ENCODE measurements at regions not wholly inside any gene's neighbourhood (a gene's known extent, or its start where the extent isn't known, plus 50 kb on each side); places are given as distances from the start of the nearest gene placed in this dataset.
"Not testable (repeated sequence)": the region's sequence is repeated elsewhere in the genome, so short reads cannot be mapped to it uniquely, and the experiment has no call there.

GRCh38 chr18:57887543-57888383 is 84.6 kb upstream of the ATP8B1 start:
- DNase-seq (ENCODE audit: insufficient read length, low spot score) (no peak), FAIRE-seq (no peak)

- no peak for DNase-seq (ENCODE audit: insufficient read length, low spot score)
- FAIRE-seq, result no peak
Measured at GRCh38 chr18:57885931-57886330, 82.8 kb upstream of the ATP8B1 start.

DNA sequence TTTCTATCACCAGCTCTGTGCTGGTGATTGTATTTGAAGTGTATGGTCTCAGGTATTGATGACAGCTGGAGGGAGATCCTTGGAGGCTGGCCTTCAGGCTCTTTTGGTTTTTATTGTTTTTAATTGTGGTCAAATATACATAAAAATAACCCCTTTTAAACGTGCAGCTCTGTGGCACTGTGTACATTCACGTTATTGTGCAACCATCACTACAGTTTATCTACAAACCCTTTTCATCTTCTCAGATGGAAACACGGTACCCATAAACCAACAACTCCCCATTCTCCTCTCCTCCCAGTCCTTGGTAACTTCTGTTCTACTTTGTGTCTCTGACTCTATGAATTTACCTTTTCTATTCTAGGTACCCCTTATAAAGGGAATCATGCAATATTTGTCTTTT is 79.3 kb upstream of the ATP8B1 start:
- no peak for FAIRE-seq

GRCh38 chr18:57881818-57882413 is 78.8 kb upstream of the ATP8B1 start:
- DNase-seq (ENCODE audit: insufficient read length, low spot score) (peak; percentile 49), FAIRE-seq (peak; percentile 64)

More for the DNA sequence above, 79.3 kb upstream of the ATP8B1 start:
- no peak for DNase-seq (ENCODE audit: insufficient read length, low spot score)

DNA sequence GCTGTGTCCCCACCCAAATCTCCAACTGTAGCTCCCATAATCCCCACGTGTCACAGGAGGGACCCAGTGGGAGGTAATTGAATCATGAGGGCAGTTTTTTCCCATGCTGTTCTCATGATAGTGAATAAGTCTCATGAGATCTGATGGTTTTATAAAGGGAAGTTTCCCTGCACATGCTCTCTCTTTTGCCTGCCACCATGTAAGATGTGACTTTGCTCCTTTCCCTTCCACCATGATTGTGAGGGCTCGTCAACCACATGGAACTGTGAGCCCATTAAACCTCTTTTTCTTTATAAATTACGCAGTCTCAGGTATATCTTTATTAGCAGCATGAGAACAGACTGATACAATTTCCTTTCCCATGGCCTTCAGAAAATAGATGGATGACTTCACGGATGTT is 76.8 kb upstream of the ATP8B1 start:
- DNase-seq (ENCODE audit: insufficient read length, low spot score); FAIRE-seq: not testable (repeated sequence)

GRCh38 chr18:57869221-57869620 is 66.1 kb upstream of the ATP8B1 start:
- no peak for DNase-seq (ENCODE audit: insufficient read length, low spot score)
- no peak for FAIRE-seq

GRCh38 chr18:57866355-57866754 is 63.2 kb upstream of the ATP8B1 start:
- DNase-seq (ENCODE audit: insufficient read length, low spot score) (no peak), FAIRE-seq (no peak)

DNA sequence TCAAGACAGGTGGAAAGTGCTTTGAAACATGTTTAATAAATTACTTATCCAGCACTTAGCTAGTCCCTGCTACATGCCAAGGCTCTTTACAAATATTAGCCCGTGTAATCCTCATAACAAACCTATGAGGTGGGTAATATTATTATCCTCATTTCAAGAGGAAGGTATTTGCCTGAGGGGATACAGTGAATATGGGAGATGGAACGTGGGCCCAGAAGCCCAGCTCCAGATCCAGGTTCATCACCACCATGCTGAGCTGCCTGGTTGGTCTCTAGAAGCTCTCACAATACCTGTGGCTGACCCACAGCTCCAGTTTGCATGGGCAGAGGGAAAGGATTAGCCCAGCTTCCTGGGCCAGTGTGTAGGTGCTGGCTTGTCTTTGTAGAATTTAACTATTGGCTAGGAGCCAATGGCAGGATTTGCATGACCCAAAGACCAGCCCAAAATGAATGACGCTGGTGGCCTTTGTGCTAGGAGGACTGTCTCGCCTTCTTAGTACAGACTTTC is 61.6 kb upstream of the ATP8B1 start:
- FAIRE-seq (no peak), DNase-seq (ENCODE audit: insufficient read length, low spot score) (no peak)

- DNase-seq (ENCODE audit: insufficient read length, low spot score) (no peak), FAIRE-seq (no peak)
Measured at GRCh38 chr18:57863706-57864105, 60.6 kb upstream of the ATP8B1 start.

DNA sequence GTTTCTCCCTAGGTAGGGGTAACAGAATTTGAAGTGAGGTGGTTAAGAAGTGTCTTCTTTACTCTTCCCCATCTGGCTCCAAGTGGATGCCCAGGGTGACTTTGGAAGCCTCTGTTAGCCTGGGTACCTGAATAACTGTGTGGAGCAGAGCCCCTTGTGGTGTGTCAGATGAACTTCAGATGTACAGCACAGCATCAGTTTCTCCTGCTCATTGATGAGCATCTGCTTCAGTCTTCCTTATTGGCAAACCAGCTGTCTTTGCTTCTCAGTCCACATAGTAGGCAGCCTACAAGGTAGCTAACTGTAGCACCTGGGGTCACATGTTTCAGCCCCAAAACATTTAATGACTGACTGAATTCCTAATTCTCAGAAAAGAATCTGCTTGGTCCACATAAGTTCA is 56.2 kb upstream of the ATP8B1 start:
- FAIRE-seq (no peak), DNase-seq (ENCODE audit: insufficient read length, low spot score) (no peak)

DNA sequence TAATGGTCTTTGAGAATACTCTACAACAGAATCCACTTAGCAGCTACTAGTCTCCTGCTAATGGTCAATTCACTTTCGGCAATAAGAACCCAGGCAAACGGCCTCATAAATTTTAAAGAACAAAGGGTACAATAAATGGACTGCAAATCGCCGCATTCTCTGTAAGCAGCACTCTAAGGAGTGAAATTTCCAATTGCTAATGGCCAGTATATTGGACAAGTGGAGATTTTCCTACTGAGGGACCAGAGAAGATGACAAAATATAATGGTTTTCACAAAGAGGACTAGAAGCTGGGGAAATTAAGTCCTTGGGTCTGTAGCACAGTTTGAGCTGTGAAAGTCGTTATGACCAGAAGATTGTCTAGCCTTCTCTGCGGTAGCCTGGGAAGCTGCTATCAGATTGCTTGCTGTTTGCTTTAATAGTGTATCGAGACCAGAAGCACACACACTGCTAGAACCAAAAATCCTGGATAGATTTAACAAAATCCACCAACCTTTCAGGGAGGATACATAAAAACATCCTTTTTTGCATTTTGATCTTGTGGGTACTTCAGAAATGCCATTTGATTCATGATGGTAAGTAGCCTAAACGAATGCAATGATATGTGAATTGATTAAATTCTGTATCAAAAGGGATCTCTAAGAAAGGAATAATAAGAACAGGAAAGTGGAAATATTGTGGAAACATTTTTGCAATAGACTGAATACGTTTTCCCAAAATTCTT is 53.6 kb upstream of the ATP8B1 start:
- no peak for DNase-seq (ENCODE audit: insufficient read length, low spot score)

GRCh38 chr18:57856128-57856527 is 53.0 kb upstream of the ATP8B1 start:
- FAIRE-seq (no peak), DNase-seq (ENCODE audit: insufficient read length, low spot score) (no peak)

More for the DNA sequence above, 53.6 kb upstream of the ATP8B1 start:
- no peak for FAIRE-seq

DNA sequence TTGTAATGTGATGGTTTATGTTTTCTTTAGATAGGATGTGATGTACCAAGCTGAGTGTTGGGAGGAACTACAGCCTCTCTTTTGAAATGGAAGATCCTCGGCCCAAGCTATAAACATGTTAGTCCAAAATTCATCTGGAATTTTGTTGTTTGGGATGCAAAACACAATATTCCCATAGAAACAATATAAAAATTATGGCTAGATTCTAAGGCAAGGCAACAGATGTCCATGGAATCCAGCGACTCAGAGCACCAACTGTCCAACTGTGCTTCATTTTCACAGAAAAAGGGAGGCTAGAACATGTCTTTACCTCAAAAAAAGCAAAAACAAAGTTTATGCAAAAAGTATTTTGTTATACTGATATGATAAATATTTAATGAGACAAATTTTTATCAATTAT is 52.4 kb upstream of the ATP8B1 start:
- FAIRE-seq, result no peak
- DNase-seq (ENCODE audit: insufficient read length, low spot score), result no peak

DNA sequence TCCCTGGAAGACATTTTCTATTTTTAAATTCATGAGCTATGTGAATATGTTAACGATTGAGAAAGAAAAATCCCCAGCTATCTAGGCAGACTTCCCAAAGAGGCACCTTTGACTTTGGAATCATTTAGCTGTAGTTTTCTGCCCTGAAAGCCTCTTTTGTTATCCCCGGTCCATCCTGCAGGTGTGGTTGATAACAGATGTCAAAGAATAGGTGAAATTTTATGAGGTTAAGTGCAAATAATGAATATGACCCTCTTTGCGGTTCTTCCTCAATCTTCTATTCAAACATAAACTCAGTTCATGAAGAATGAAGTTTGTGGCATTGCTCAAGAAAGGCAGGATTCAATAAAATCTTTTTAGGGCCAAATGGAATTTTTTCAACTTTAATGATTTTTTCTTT is 51.6 kb upstream of the ATP8B1 start:
- no peak for FAIRE-seq
- DNase-seq (ENCODE audit: insufficient read length, low spot score), result no peak

GRCh38 chr18:57853864-57854263 is 50.7 kb upstream of the ATP8B1 start:
- no peak for FAIRE-seq

GRCh38 chr18:57853133-57853532 is 50.0 kb upstream of the ATP8B1 start:
- DNase-seq (ENCODE audit: insufficient read length, low spot score) (no peak), FAIRE-seq (no peak)

More at GRCh38 chr18:57853864-57854263, 50.7 kb upstream of the ATP8B1 start:
- DNase-seq (ENCODE audit: insufficient read length, low spot score), result no peak

Measured in HTR-8/SVneo (cell line).